ENCODE measurements at regions not wholly inside any gene's neighbourhood (a gene's known extent, or its start where the extent isn't known, plus 50 kb on each side); places are given as distances from the start of the nearest gene placed in this dataset.

- no peak for DNase-seq
- H3K9ac ChIP-seq = no peak overlapping the region
- WGBS (ENCODE audit: low lambda C conversion rate) = 92% methylated on average over 12 of the region's 12 CpGs
- no peaks in the 10 kb centered on the region for H3K79me2 ChIP-seq (ENCODE audit: insufficient read depth)
- H3F3A ChIP-seq (replicated peaks; ENCODE audit: insufficient read depth) = no peaks in the 10 kb centered on the region
- peaks cover 0 to 6% of the 10 kb centered on the region in 2 experiments; a peak in 1 of 4 replicates for H3K4me1 ChIP-seq (ENCODE audit: control insufficient read depth in 1 of 2, insufficient read depth in 2 of 2, low read depth in 1 of 2, low read length in 1 of 2)
- H2AFZ ChIP-seq (ENCODE audit: low read depth) = no peak overlapping the region
- H3K4me2 ChIP-seq = no peak overlapping the region
- CTCF ChIA-PET = interaction anchor here (1.0 to 1.9 kb wide), 8 partner anchors 9 to 298 kb away, joined by 3 to 5 read pairs (median 4); no protein-coding TSS in a partner anchor
- H3K9me3 ChIP-seq = no peaks in the 10 kb centered on the region
- no peak for TF ChIP-seq MEF2A (IDR thresholded peaks at IDR 0.05; ENCODE audit: borderline replicate concordance, low read depth)
- TF ChIP-seq RAD21 (IDR thresholded peaks at IDR 0.05; ENCODE audit: low read length) = no peak
- TF ChIP-seq FOXM1 (IDR thresholded peaks at IDR 0.05; ENCODE audit: low read depth) = no peak
- TF ChIP-seq YY1 (IDR thresholded peaks at IDR 0.05; ENCODE audit: low read depth) = no peak
- no peak for TF ChIP-seq ELF1 (IDR thresholded peaks at IDR 0.05)
- TF ChIP-seq RCOR1 (IDR thresholded peaks at IDR 0.05; ENCODE audit: low read length) = no peak
- no peak for TF ChIP-seq MAX (IDR thresholded peaks at IDR 0.05; ENCODE audit: low read depth)
- TF ChIP-seq USF1 (IDR thresholded peaks at IDR 0.05; ENCODE audit: borderline replicate concordance, low read depth) = no peak
- no peak for TF ChIP-seq GABPA (IDR thresholded peaks at IDR 0.05; ENCODE audit: low read depth)
- no peak for TF ChIP-seq TAF1 (IDR thresholded peaks at IDR 0.05; ENCODE audit: borderline replicate concordance, low read depth, low read length)
- no peak for TF ChIP-seq POLR2AphosphoS5 (IDR thresholded peaks at IDR 0.05; ENCODE audit: low read depth, low read length)
- TF ChIP-seq RXRA (IDR thresholded peaks at IDR 0.05; ENCODE audit: borderline replicate concordance, low read depth) = no peak
- TF ChIP-seq FOXJ3 (CRISPR knock-in tag; IDR thresholded peaks at IDR 0.05) = no peak
- no peak for TF ChIP-seq GATA2 (CRISPR knock-in tag; IDR thresholded peaks at IDR 0.05)
- no peak for TF ChIP-seq RFX5 (IDR thresholded peaks at IDR 0.05; ENCODE audit: low read length)
- TF ChIP-seq ZBTB33 (IDR thresholded peaks at IDR 0.05; ENCODE audit: borderline replicate concordance, low read depth) = no peak
- no peak for TF ChIP-seq SMC3 (IDR thresholded peaks at IDR 0.05; ENCODE audit: low read depth, low read length)
- TF ChIP-seq CTCF (IDR thresholded peaks at IDR 0.05) = no peak
- TF ChIP-seq REST (IDR thresholded peaks at IDR 0.05; ENCODE audit: low read depth, low read length) = no peak
- H3K36me3 ChIP-seq (replicated peaks in 1 of 2; ENCODE audit: control insufficient read depth in 1 of 2, insufficient read depth in 2 of 2, low read length in 1 of 2) = no peaks in the 10 kb centered on the region
- POLR2A ChIA-PET = no interaction called here
- H3K27ac ChIP-seq (ENCODE audit: low read depth in 2 of 2, low read length in 1 of 2) = no peak overlapping the region
- no peak overlapping the region for H3K4me3 ChIP-seq (ENCODE audit: low read depth in 2 of 2, low read length in 1 of 2)
- H4K20me1 ChIP-seq (ENCODE audit: insufficient read depth) = no peaks in the 10 kb centered on the region
- H3K27me3 ChIP-seq (ENCODE audit: insufficient read depth) = no peaks in the 10 kb centered on the region
- no peaks in the 10 kb centered on the region for H3K9me2 ChIP-seq
These were observed 252.9 kb downstream of the ETS1 start for GRCh38 chr11:128334311-128335044.

All from SK-N-SH (cell line).